ENCODE measurements at regions not wholly inside any gene's neighbourhood (a gene's known extent, or its start where the extent isn't known, plus 50 kb on each side); places are given as distances from the start of the nearest gene placed in this dataset.

DNA sequence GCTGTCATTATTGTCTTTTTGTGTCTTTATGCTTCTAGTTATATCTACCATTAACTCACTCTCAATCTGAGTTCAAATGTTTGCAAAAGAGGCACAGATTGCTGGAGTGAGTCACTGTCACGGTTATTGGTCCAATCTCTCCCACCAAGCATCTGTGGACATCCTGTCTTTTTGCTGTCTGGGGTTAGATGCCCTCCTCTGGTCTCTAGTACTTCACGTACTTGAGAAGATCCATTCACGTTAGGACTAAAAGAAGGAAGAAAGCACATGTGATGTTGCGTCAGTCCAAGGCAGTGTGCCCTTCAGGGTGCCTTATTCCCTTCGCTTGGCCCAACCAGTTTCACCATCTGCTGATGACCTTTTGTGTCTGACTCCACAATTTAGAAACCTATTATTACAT is 72.3 kb upstream of the STXBP6 start:
- H3K27ac ChIP-seq, result no peak overlapping the region
- intact Hi-C loops (cut with DNase I), result no loop called here
- no peak for DNase-seq
- no peak overlapping the region for H3K4me3 ChIP-seq
- H3K9me3 ChIP-seq, result no peaks in the 10 kb centered on the region
- no peaks in the 10 kb centered on the region for H3K4me1 ChIP-seq (ENCODE audit: insufficient read depth)
- TF ChIP-seq EP300 (IDR thresholded peaks at IDR 0.05) (no peak), POLR2A (IDR thresholded peaks at IDR 0.05) (no peak)
- TF ChIP-seq, protein P1, sequence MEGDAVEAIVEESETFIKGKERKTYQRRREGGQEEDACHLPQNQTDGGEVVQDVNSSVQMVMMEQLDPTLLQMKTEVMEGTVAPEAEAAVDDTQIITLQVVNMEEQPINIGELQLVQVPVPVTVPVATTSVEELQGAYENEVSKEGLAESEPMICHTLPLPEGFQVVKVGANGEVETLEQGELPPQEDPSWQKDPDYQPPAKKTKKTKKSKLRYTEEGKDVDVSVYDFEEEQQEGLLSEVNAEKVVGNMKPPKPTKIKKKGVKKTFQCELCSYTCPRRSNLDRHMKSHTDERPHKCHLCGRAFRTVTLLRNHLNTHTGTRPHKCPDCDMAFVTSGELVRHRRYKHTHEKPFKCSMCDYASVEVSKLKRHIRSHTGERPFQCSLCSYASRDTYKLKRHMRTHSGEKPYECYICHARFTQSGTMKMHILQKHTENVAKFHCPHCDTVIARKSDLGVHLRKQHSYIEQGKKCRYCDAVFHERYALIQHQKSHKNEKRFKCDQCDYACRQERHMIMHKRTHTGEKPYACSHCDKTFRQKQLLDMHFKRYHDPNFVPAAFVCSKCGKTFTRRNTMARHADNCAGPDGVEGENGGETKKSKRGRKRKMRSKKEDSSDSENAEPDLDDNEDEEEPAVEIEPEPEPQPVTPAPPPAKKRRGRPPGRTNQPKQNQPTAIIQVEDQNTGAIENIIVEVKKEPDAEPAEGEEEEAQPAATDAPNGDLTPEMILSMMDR (IDR thresholded peaks at IDR 0.05), result no peak
- H3K36me3 ChIP-seq, result no peaks in the 10 kb centered on the region
- WGBS, 3 donors, result 86 to 88% (median 86%) methylated on average over 5 of the region's 5 CpGs
- no peaks in the 10 kb centered on the region for H3K27me3 ChIP-seq

DNA sequence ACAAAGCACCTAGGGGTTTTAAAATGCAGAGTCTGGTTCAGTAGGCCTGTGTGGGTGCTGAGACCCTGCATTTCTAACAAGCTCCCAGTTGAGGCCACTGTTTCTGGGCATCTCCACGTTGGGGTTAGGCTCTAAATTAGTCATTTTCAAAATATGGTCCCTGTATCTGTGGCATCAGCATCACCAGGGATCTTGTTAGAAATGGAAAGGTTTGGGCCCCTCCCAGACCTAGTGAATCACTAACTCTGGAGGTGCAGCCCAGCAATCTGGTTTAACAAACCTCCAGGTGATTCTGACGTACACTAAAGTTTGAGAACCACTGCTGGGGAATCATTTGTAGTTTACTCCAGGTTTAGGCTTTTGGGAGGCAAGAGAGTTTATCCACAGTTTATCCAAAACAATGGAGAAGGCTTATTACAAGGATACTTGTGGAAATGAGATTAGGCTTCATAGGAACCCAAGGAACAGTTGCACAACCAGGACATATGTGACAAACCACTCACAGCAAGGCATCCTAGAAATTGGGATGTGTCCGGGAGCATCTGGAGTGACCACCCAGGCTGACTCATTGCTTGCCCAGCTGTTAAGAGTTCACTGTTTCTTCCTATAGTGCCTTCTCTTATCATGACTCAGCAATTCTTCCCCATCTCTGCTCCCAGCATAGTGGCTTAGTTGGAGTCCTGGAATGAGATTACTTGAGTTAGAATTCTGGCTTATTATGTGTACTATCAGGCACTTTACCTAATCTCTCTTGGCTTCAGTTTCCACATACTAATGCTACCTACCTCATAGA is 71.6 kb upstream of the STXBP6 start:
- H3K36me3 ChIP-seq, result no peaks in the 10 kb centered on the region
- 46 to 65% (median 53%) methylated on average over 3 of the region's 3 CpGs for WGBS, 3 donors
- H3K27ac ChIP-seq, result no peak overlapping the region
- H3K4me1 ChIP-seq (ENCODE audit: insufficient read depth), result no peaks in the 10 kb centered on the region
- no peaks in the 10 kb centered on the region for H3K27me3 ChIP-seq
- H3K9me3 ChIP-seq, result no peaks in the 10 kb centered on the region
- no peak for DNase-seq
- TF ChIP-seq, protein P1 (IDR thresholded peaks at IDR 0.05), result no peak
- TF ChIP-seq POLR2A (IDR thresholded peaks at IDR 0.05) (no peak), EP300 (IDR thresholded peaks at IDR 0.05) (no peak)
- intact Hi-C loops (cut with DNase I), result no loop called here
- H3K4me3 ChIP-seq, result no peak overlapping the region

DNA sequence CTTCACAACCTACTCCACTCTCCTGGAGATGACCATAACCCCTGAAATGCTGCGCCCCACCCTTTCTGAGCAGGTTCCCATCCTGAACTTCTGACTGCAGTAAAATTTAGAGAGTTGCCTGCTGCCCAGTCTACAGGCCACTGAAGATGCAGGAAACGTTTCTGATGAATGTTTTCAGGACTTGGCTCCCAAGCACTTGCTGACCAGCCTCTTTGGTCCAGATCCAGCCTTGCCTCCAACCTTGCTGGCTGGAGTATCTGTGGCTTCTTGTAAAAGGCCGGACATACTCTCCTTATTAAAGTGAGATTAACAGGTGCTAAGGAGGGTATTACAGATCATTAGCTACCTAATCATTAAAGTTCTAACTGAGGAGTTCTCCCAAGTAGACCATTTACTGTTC is 70.3 kb upstream of the STXBP6 start:
- TF ChIP-seq EP300 (IDR thresholded peaks at IDR 0.05), result no peak
- TF ChIP-seq, protein P1 (IDR thresholded peaks at IDR 0.05), result no peak
- TF ChIP-seq POLR2A (IDR thresholded peaks at IDR 0.05), result no peak
- H3K9me3 ChIP-seq, result no peaks in the 10 kb centered on the region
- WGBS, 3 donors, result 51 to 53% (median 52%) methylated on average over 3 of the region's 3 CpGs
- no peak overlapping the region for H3K4me3 ChIP-seq
- no peak for DNase-seq
- intact Hi-C loops (cut with DNase I), result no loop called here
- no peaks in the 10 kb centered on the region for H3K36me3 ChIP-seq
- H3K27me3 ChIP-seq, result no peaks in the 10 kb centered on the region
- no peaks in the 10 kb centered on the region for H3K4me1 ChIP-seq (ENCODE audit: insufficient read depth)
- H3K27ac ChIP-seq, result no peak overlapping the region

DNA sequence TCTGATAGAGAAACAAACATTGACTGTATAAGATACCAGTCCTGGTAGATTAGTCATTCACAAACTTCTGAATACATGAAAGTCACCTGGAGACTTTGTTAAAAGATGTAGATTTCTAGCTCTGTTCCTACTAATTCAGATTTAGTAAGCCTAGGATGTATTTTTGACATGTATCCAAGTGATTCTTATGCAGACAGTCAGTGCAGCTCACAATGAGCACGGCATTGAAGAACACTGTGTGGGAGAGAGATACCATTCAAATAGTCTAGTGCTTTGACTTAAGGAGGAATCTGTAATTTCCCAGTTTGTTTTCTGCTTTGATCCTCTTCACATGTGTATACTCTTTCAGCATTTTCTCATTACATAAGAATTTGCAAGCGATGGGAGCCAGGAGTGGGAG is 68.7 kb upstream of the STXBP6 start:
- TF ChIP-seq EP300 (IDR thresholded peaks at IDR 0.05), result no peak
- TF ChIP-seq, protein P1 (IDR thresholded peaks at IDR 0.05), result no peak
- TF ChIP-seq POLR2A (IDR thresholded peaks at IDR 0.05), result no peak
- Histone ChIP-seq H3K27ac (no peak overlapping the region), H3K27me3 (no peaks in the 10 kb centered on the region), H3K9me3 (no peaks in the 10 kb centered on the region), H3K36me3 (no peaks in the 10 kb centered on the region), H3K4me3 (no peak overlapping the region), H3K4me1 (ENCODE audit: insufficient read depth) (no peaks in the 10 kb centered on the region)
- intact Hi-C loops (cut with DNase I), result no loop called here
- WGBS, 3 donors, result 25 to 31% (median 29%) methylated on average over 2 of the region's 2 CpGs
- DNase-seq, result no peak
